Cardiac fibroblast (primary cell): ENCODE measurements at regions not wholly inside any gene's neighbourhood (a gene's known extent, or its start where the extent isn't known, plus 50 kb on each side); places are given as distances from the start of the nearest gene placed in this dataset.

Experiments
- DNase-seq, 2 donors: peaks; one replicate each; pipeline versions ENCODE4 v3.0.0 to v3.0.0-alpha.2; 2010; ENCODE audit warnings: low read depth in 2 of 2
- H3K4me3 ChIP-seq, 2 donors: replicated peaks in 1 of 2; 1 replicate in 1 of 2; 2 replicates in 1 of 2; pipeline ENCODE4 v1.5.1; 2011; ENCODE audit warnings: low read depth in 2 of 2, low read length in 2 of 2, mild to moderate bottlenecking in 2 of 2, moderate library complexity in 1 of 2
- CTCF ChIP-seq: IDR thresholded peaks from one replicate; pipeline ENCODE4 v1.5.1; 2011; ENCODE audit warnings: low read depth, mild to moderate bottlenecking, low read length, inconsistent platforms

DNA sequence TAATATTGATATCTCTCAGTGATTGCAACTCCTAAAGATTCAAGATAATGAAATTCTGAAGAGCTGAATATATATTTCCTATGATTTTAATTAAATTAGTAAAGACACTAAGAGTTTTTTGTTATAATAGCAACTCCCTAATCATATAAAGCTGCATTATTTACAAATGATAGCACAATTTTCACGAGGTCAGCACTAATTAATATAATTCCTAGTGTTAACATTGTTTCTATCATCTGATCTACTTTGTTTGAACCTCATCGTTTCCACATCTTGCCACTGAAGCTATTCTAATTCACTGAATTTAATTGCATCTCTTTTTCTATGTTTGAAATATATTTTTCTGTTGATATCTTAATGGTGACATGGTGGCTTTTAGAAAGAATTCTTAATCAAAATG, 279.1 kb upstream of the ADGRL4 start:
- no peak for DNase-seq
- H3K4me3 ChIP-seq: no peak overlapping the region
- no peak for TF ChIP-seq CTCF

- TF ChIP-seq CTCF: no peak
- H3K4me3 ChIP-seq: no peak overlapping the region
- DNase-seq: no peak
These were observed 276.9 kb upstream of the ADGRL4 start for GRCh38 chr1:79283451-79283850.

DNA sequence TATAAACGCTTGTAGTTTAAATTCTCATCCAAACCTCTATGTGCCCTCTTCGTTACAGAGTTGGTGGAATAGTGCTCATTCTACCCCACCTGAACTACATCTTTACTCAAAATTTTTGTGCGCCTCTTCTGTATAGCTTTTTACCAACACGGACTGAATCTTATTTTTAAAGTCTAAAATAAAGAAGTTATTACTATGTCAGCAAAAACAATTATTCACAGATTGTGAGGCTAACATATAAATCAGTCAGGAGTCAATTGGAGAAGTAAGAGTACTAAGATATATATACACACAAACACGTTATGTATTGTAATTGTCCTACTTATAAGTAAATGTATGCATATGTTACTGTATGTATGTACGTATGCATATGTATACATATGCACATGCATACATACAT, 274.9 kb upstream of the ADGRL4 start:
- TF ChIP-seq CTCF: no peak
- no peak overlapping the region for H3K4me3 ChIP-seq
- DNase-seq: no peak

GRCh38 chr1:79271759-79272158, 265.2 kb upstream of the ADGRL4 start:
- TF ChIP-seq CTCF: no peak
- no peak overlapping the region for H3K4me3 ChIP-seq
- no peak for DNase-seq

- H3K4me3 ChIP-seq: no peak overlapping the region
- DNase-seq: no peak
- TF ChIP-seq CTCF: no peak
These were observed 258.7 kb upstream of the ADGRL4 start for GRCh38 chr1:79264975-79265818.

GRCh38 chr1:79264285-79264684, 257.8 kb upstream of the ADGRL4 start:
- no peak for DNase-seq
- no peak overlapping the region for H3K4me3 ChIP-seq
- TF ChIP-seq CTCF: no peak
